ENCODE measurements at regions not wholly inside any gene's neighbourhood (a gene's known extent, or its start where the extent isn't known, plus 50 kb on each side); places are given as distances from the start of the nearest gene placed in this dataset.

- no peak for TF ChIP-seq FOXP2 (optimal IDR thresholded peaks at IDR 0.05; ENCODE audit: borderline replicate concordance, extremely low read depth, extremely low read length, insufficient read depth)
- TF ChIP-seq POLR2AphosphoS5 (IDR thresholded peaks at IDR 0.05; ENCODE audit: low read depth, low read length) = no peak
- TF ChIP-seq, protein P1, sequence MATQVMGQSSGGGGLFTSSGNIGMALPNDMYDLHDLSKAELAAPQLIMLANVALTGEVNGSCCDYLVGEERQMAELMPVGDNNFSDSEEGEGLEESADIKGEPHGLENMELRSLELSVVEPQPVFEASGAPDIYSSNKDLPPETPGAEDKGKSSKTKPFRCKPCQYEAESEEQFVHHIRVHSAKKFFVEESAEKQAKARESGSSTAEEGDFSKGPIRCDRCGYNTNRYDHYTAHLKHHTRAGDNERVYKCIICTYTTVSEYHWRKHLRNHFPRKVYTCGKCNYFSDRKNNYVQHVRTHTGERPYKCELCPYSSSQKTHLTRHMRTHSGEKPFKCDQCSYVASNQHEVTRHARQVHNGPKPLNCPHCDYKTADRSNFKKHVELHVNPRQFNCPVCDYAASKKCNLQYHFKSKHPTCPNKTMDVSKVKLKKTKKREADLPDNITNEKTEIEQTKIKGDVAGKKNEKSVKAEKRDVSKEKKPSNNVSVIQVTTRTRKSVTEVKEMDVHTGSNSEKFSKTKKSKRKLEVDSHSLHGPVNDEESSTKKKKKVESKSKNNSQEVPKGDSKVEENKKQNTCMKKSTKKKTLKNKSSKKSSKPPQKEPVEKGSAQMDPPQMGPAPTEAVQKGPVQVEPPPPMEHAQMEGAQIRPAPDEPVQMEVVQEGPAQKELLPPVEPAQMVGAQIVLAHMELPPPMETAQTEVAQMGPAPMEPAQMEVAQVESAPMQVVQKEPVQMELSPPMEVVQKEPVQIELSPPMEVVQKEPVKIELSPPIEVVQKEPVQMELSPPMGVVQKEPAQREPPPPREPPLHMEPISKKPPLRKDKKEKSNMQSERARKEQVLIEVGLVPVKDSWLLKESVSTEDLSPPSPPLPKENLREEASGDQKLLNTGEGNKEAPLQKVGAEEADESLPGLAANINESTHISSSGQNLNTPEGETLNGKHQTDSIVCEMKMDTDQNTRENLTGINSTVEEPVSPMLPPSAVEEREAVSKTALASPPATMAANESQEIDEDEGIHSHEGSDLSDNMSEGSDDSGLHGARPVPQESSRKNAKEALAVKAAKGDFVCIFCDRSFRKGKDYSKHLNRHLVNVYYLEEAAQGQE (IDR thresholded peaks at IDR 0.05; ENCODE audit: insufficient read depth in 1 of 2, low read depth in 2 of 2, low read length in 2 of 2) = no peak
- TF ChIP-seq TAF1 (IDR thresholded peaks at IDR 0.05; ENCODE audit: borderline replicate concordance, insufficient read depth, low read length) = no peak
- TF ChIP-seq SIN3A (IDR thresholded peaks at IDR 0.05; ENCODE audit: borderline replicate concordance, insufficient read depth, low read length) = no peak
Measured at GRCh38 chr13:73417012-73417615, 358.3 kb downstream of the KLF5 start.

DNA sequence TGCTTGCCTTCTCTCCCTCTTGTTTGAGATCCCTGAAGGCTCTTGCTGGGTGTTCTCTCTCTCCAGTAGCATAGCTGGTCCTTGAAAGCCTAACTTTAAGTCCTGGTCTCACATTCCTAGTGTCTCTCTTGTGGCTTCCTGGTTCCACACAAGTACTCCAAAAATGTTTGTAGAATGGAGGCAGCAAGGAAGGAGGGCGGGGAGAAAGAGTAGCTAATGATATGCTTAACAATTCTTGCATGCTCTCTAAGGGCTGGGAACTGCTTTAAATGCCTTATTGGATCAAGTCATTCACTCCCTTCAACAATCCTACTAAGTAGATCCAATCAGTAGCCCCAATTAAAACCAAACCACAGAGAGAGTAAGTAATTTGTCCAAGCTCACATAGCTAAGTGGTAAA lies 357.3 kb downstream of the KLF5 start:
- TF ChIP-seq POLR2AphosphoS5 (IDR thresholded peaks at IDR 0.05; ENCODE audit: low read depth, low read length) (no peak), TAF1 (IDR thresholded peaks at IDR 0.05; ENCODE audit: borderline replicate concordance, insufficient read depth, low read length) (no peak), FOXP2 (optimal IDR thresholded peaks at IDR 0.05; ENCODE audit: borderline replicate concordance, extremely low read depth, extremely low read length, insufficient read depth) (no peak), SIN3A (IDR thresholded peaks at IDR 0.05; ENCODE audit: borderline replicate concordance, insufficient read depth, low read length) (no peak)
- TF ChIP-seq, protein P1 (IDR thresholded peaks at IDR 0.05; ENCODE audit: insufficient read depth in 1 of 2, low read depth in 2 of 2, low read length in 2 of 2) = no peak

DNA sequence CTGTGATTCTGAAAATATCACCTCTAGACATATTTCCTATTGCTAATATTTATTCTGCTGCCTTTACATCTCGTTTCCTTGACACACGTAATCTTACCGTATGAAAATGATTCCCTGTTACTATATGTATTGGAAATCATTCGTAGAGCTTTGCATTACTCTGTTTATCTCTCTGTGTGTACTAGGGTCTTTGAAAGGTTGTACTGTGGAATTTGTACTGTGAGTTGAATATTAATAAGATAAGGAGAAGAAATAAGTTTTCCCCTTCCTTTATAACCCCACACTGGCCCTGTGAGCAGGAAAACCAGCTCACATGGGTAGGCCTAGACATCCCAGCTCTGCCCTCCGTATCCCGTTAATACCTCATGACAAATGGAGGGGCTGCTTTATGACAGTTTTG lies 354.9 kb downstream of the KLF5 start:
- TF ChIP-seq TAF1 (IDR thresholded peaks at IDR 0.05; ENCODE audit: borderline replicate concordance, insufficient read depth, low read length) (no peak), SIN3A (IDR thresholded peaks at IDR 0.05; ENCODE audit: borderline replicate concordance, insufficient read depth, low read length) (no peak), POLR2AphosphoS5 (IDR thresholded peaks at IDR 0.05; ENCODE audit: low read depth, low read length) (no peak), FOXP2 (optimal IDR thresholded peaks at IDR 0.05; ENCODE audit: borderline replicate concordance, extremely low read depth, extremely low read length, insufficient read depth) (no peak)
- TF ChIP-seq, protein P1 (IDR thresholded peaks at IDR 0.05; ENCODE audit: insufficient read depth in 1 of 2, low read depth in 2 of 2, low read length in 2 of 2) = no peak

GRCh38 chr13:73412933-73413332 lies 354.1 kb downstream of the KLF5 start:
- TF ChIP-seq POLR2AphosphoS5 (IDR thresholded peaks at IDR 0.05; ENCODE audit: low read depth, low read length) (no peak), FOXP2 (optimal IDR thresholded peaks at IDR 0.05; ENCODE audit: borderline replicate concordance, extremely low read depth, extremely low read length, insufficient read depth) (no peak), SIN3A (IDR thresholded peaks at IDR 0.05; ENCODE audit: borderline replicate concordance, insufficient read depth, low read length) (no peak), TAF1 (IDR thresholded peaks at IDR 0.05; ENCODE audit: borderline replicate concordance, insufficient read depth, low read length) (no peak)
- TF ChIP-seq, protein P1 (IDR thresholded peaks at IDR 0.05; ENCODE audit: insufficient read depth in 1 of 2, low read depth in 2 of 2, low read length in 2 of 2) = no peak

All from PFSK-1 (cell line).